Spinal cord (tissue), 9 donors: ENCODE measurements at regions not wholly inside any gene's neighbourhood (a gene's known extent, or its start where the extent isn't known, plus 50 kb on each side); places are given as distances from the start of the nearest gene placed in this dataset.
"Not testable (repeated sequence)": the region's sequence is repeated elsewhere in the genome, so short reads cannot be mapped to it uniquely, and the experiment has no call there.

ENCODE experiments used
- DNase-seq, 6 donors: peaks; one replicate each; pipeline versions ENCODE4 v3.0.0 to v3.0.0-alpha.2; 2013 to 2015; ENCODE audit warnings: low spot score in 6 of 6, low read depth in 4 of 6
- H3K27ac ChIP-seq: one replicate; pipeline ENCODE4 v1.5.1; 2013; ENCODE audit warnings: low read depth, low read length, control low read depth
- H3K27me3 ChIP-seq: one replicate; pipeline ENCODE4 v1.6.1; 2013; ENCODE audit warnings: low read length; ENCODE audit not compliant: control insufficient read depth, insufficient read depth
- H3K36me3 ChIP-seq: one replicate; pipeline ENCODE4 v1.6.1; 2013; ENCODE audit warnings: low read length; ENCODE audit not compliant: control insufficient read depth, insufficient read depth
- H3K4me1 ChIP-seq: one replicate; pipeline ENCODE4 v1.6.1; 2013; ENCODE audit warnings: low read length; ENCODE audit not compliant: control insufficient read depth, insufficient read depth
- H3K4me3 ChIP-seq: one replicate; pipeline ENCODE4 v1.5.1; 2013; ENCODE audit warnings: low read depth, low read length, control low read depth
- H3K9me3 ChIP-seq: one replicate; pipeline ENCODE4 v1.6.1; 2013; ENCODE audit warnings: low read length; ENCODE audit not compliant: control insufficient read depth, insufficient read depth
- WGBS: methylation state at CpG from one replicate; pipeline ENCODE4 v1.1.5; 2013; ENCODE audit warnings: missing lambda C conversion rate; ENCODE audit not compliant: insufficient coverage; 5-methylcytosine and 5-hydroxymethylcytosine counted together
- donor health status: healthy.

DNA sequence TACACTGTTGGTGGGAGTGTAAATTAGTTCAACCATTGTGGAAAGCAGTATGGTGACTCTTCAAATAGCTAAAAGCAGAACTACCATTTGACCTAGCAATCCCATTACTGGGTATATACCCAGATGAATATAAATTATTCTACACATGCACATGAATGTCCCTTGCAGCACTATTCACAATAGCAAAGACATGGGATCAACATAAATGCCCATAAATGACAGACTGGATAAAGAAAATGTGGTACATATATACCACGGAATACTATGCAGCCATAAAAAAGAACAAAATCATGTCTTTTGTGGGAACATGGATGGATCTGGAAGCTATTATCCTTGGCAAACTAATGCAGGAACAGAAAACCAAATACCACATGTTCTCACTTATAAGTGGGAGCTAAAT is 282.8 kb upstream of the TGFBR2 start:
- H3K36me3 ChIP-seq, DNase-seq: not testable (repeated sequence)
- WGBS: no CpG with 5 or more reads among the region's 1 CpG

DNA sequence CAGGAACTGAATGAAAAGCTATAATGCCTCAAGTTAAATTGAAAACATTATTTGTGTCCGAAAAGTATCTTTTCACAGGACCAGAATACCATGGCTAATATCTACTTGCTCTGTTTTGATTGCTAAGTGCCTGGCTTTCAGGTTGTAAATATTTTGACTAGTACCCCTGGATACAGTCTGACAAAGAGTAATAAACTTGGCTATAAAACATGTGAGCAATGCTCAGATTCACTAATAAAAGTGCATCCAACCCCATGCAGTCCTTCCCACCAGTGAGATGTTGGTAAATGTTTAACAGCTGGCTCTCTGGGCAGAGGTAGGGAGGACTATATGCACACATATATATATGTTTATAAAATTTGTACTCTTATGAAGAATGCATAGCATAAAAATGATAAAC is 281.8 kb upstream of the TGFBR2 start:
- no CpG with 5 or more reads among the region's 1 CpG for WGBS
- Histone ChIP-seq H3K36me3 (no peaks in the 10 kb centered on the region), H3K27ac (no peak overlapping the region)

More for the DNA sequence above, 282.8 kb upstream of the TGFBR2 start:
- H3K4me3 ChIP-seq, H3K4me1 ChIP-seq, H3K27ac ChIP-seq, H3K27me3 ChIP-seq, H3K9me3 ChIP-seq: not testable (repeated sequence)

GRCh38 chr3:30327976-30328375 is 278.4 kb upstream of the TGFBR2 start:
- H3K36me3 ChIP-seq, H3K27ac ChIP-seq, H3K4me3 ChIP-seq, H3K27me3 ChIP-seq, H3K9me3 ChIP-seq, DNase-seq, H3K4me1 ChIP-seq: not testable (repeated sequence)
- no CpG with 5 or more reads among the region's 1 CpG for WGBS

More for the DNA sequence above, 281.8 kb upstream of the TGFBR2 start:
- Histone ChIP-seq H3K9me3 (no peaks in the 10 kb centered on the region), H3K27me3 (no peaks in the 10 kb centered on the region), H3K4me3 (no peak overlapping the region), H3K4me1 (no peaks in the 10 kb centered on the region)
- no peak for DNase-seq

GRCh38 chr3:30328935-30329334 is 277.5 kb upstream of the TGFBR2 start:
- not testable (repeated sequence) for H3K36me3 ChIP-seq, DNase-seq, H3K4me1 ChIP-seq, H3K27me3 ChIP-seq, H3K27ac ChIP-seq, H3K4me3 ChIP-seq, H3K9me3 ChIP-seq
- WGBS: no CpG with 5 or more reads among the region's 2 CpGs

- no peaks in the 10 kb centered on the region for H3K4me1 ChIP-seq
- peaks cover 1% of the 10 kb centered on the region for H3K9me3 ChIP-seq
- H3K36me3 ChIP-seq: no peaks in the 10 kb centered on the region
- 80% methylated on average over 1 of the region's 2 CpGs for WGBS
- H3K4me3 ChIP-seq: no peak overlapping the region
- no peak for DNase-seq
- H3K27ac ChIP-seq: no peak overlapping the region
- H3K27me3 ChIP-seq: no peaks in the 10 kb centered on the region
Measured at GRCh38 chr3:30331519-30331918, 274.9 kb upstream of the TGFBR2 start.

DNA sequence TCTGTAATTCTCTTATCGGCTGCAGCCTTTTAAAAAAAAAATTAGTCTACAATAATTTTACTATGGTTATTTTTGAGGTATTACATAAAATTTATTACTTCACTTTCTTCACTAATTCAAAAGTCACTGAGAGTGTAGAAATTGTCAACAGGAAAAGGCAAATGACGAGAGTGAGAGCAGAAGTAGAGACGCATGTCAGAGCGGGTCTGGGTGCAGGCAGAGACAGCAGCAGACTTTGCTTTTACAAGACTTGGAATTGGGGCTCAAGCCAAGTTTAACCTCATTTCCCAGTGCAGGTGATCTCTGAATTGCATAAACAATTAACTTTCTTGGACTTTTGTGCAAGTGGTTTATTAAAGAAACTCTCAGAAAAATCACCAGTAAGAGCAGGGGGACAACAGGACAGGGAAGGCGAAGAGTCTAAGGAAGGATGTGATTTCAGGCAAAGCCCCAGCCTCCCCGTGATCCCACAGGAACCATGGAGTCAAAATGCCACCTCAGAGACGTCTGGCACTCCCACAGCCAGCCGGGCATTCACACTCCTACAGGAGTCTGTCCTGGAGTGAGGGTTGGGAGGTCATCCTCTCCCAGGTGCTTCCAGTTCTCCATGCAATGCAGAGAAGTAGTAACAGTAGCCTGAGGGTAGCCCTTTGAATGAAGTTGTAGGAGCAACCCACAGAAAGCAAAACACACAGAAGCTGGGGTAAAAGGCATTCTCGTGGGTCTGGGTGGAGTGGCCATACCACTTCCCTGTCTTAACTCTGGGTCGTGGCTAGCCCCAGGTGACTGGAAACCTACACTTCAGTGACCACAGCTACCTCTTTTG is 274.0 kb upstream of the TGFBR2 start:
- DNase-seq: no peak
- Histone ChIP-seq H3K27ac (no peak overlapping the region), H3K36me3 (no peaks in the 10 kb centered on the region), H3K4me1 (no peaks in the 10 kb centered on the region), H3K27me3 (no peaks in the 10 kb centered on the region), H3K4me3 (no peak overlapping the region), H3K9me3 (peaks cover 1% of the 10 kb centered on the region)
- 90% methylated on average over 3 of the region's 10 CpGs for WGBS

DNA sequence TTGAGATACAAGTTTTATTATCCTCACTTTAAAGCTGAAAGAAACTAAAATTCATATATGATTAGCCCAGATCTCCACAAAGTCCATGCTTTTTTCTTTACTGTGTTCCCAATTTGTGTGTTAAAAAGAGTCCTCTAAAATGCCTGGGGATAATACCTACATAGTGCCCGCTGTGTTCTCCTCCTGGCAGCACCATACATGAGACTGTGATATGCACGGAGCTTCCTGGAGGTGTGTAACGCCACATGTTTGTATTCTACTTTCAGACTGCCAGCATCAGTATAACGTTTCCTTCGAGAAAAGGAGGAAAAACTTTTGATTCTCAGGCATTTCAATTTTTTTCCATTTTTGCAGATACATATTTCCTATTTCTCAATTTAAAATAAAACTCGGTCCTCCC is 273.3 kb upstream of the TGFBR2 start:
- H3K36me3 ChIP-seq: no peaks in the 10 kb centered on the region
- no peaks in the 10 kb centered on the region for H3K4me1 ChIP-seq
- H3K4me3 ChIP-seq: no peak overlapping the region
- no peaks in the 10 kb centered on the region for H3K27me3 ChIP-seq
- H3K9me3 ChIP-seq: peaks cover 1% of the 10 kb centered on the region
- WGBS: 89% methylated on average over 5 of the region's 6 CpGs
- no peak for DNase-seq
- H3K27ac ChIP-seq: no peak overlapping the region

GRCh38 chr3:30333903-30334302 is 272.5 kb upstream of the TGFBR2 start:
- H3K27ac ChIP-seq: no peak overlapping the region
- no peaks in the 10 kb centered on the region for H3K36me3 ChIP-seq
- H3K4me3 ChIP-seq: no peak overlapping the region
- peaks cover 1% of the 10 kb centered on the region for H3K9me3 ChIP-seq
- DNase-seq: no peak
- H3K27me3 ChIP-seq: no peaks in the 10 kb centered on the region
- no peaks in the 10 kb centered on the region for H3K4me1 ChIP-seq
- WGBS: no CpG with 5 or more reads among the region's 1 CpG

- Histone ChIP-seq H3K27me3 (no peaks in the 10 kb centered on the region), H3K4me3 (no peak overlapping the region), H3K36me3 (no peaks in the 10 kb centered on the region), H3K27ac (no peak overlapping the region), H3K9me3 (peaks cover 1% of the 10 kb centered on the region), H3K4me1 (no peaks in the 10 kb centered on the region)
- 100% methylated on average over 1 of the region's 2 CpGs for WGBS
- DNase-seq: no peak
Measured at GRCh38 chr3:30340500-30340899, 265.9 kb upstream of the TGFBR2 start.

GRCh38 chr3:30341079-30341478 is 265.3 kb upstream of the TGFBR2 start:
- H3K27ac ChIP-seq: no peak overlapping the region
- H3K27me3 ChIP-seq: no peaks in the 10 kb centered on the region
- no CpG with 5 or more reads among the region's 2 CpGs for WGBS
- no peaks in the 10 kb centered on the region for H3K4me1 ChIP-seq
- H3K4me3 ChIP-seq: no peak overlapping the region
- no peak for DNase-seq
- no peaks in the 10 kb centered on the region for H3K9me3 ChIP-seq
- H3K36me3 ChIP-seq: no peaks in the 10 kb centered on the region
